HG02943 (cell line): ENCODE measurements at regions not wholly inside any gene's neighbourhood (a gene's known extent, or its start where the extent isn't known, plus 50 kb on each side); places are given as distances from the start of the nearest gene placed in this dataset.

ENCODE experiments used
- ATAC-seq: cut with Tn5 transposase; IDR thresholded peaks from one replicate; pipeline ENCODE4 v1.9.1; 2021; ENCODE audit warnings: mild to moderate bottlenecking, low read depth, moderate library complexity; ENCODE audit not compliant: unreplicated experiment

GRCh38 chr2:163205589-163206254, 367.2 kb upstream of the KCNH7 start:
- no peak for ATAC-seq

DNA sequence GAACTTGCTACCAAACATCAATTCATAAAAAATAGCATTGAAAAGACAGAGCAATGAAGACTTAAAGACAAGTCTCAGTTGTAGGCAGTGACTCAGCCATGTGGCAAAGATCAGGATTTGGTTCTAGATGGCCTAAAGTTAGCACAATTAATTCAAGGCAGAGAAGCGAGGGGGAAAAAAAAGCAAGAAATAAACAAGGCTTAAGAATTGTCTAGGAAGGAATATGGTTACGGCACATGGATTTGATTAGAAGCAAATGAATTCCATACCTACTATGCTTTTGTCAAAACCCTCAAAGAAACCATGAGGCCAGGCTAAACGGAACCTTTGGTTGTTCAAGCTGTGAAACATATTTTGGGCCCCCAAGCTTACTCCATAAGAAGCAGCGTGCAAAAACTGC, 362.2 kb upstream of the KCNH7 start:
- ATAC-seq, result no peak

DNA sequence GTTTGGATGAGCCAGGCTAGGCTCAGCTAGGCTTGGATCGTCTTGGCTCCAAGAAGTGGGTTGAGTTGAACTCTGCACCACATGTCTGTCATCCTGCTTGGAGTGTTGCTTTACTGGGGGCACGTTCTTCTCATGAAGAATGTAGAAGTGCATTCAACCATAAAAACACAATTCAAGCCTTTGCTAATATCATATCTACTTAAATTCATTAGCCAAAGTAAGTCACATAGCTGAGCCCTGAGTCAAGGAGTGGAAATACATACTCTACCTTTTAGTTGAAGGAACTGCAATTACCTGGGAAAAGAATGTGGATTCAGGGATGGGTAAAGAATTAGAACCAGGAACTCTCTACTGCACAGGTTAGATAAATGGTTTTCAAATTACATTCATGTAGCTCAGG, 360.4 kb upstream of the KCNH7 start:
- ATAC-seq, result no peak

GRCh38 chr2:163198007-163198406, 359.4 kb upstream of the KCNH7 start:
- ATAC-seq, result no peak

DNA sequence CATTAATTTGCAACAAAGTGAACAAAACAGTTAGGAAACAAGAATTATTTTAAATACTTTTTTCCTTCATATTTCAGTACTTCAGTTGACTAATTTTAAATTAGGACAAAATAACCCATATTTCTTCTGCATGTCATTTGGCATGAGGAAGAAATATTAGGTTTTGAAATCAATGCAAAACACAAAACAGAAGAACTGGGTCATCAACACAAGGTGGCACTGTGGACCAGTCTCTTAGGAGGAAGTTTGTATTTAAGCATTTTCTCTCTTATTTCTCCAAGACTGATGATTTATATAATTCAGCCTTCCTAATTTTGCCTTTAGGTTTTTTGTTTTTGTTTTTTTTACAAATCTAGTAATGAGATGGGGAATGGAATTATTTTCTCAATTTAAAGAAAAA, 352.8 kb upstream of the KCNH7 start:
- no peak for ATAC-seq

GRCh38 chr2:163187995-163188655, 349.6 kb upstream of the KCNH7 start:
- ATAC-seq, result no peak

GRCh38 chr2:163187119-163187518, 348.6 kb upstream of the KCNH7 start:
- ATAC-seq, result no peak

DNA sequence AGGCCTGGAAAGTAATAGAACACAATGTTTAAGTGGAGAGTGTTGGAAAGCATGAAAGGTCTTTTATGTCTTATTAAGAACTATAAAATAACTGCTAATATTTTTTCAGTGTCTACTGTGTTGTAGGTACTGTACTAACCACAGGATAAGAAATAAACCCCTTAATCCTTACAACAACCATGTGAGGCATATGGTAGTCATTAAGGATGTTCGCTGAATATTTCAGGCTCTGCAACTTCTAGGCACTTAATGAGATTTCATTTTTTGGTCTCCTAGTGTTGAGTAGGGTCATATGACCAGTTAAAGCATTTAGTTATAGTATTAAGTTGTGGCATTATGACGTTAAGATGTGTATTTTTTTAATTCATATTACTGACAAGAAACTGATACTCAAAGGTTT, 346.6 kb upstream of the KCNH7 start:
- ATAC-seq, result no peak

GRCh38 chr2:163182764-163183354, 344.3 kb upstream of the KCNH7 start:
- ATAC-seq, result no peak

GRCh38 chr2:163177592-163177991, 339.0 kb upstream of the KCNH7 start:
- ATAC-seq, result no peak

- no peak for ATAC-seq
Measured at GRCh38 chr2:163175294-163175693, 336.7 kb upstream of the KCNH7 start.

GRCh38 chr2:163173591-163173990, 335.0 kb upstream of the KCNH7 start:
- no peak for ATAC-seq

GRCh38 chr2:163171786-163172530, 333.4 kb upstream of the KCNH7 start:
- ATAC-seq, result no peak

GRCh38 chr2:163157891-163158496, 319.4 kb upstream of the KCNH7 start:
- no peak for ATAC-seq

- ATAC-seq, result no peak
Measured at GRCh38 chr2:163157411-163157810, 318.8 kb upstream of the KCNH7 start.

DNA sequence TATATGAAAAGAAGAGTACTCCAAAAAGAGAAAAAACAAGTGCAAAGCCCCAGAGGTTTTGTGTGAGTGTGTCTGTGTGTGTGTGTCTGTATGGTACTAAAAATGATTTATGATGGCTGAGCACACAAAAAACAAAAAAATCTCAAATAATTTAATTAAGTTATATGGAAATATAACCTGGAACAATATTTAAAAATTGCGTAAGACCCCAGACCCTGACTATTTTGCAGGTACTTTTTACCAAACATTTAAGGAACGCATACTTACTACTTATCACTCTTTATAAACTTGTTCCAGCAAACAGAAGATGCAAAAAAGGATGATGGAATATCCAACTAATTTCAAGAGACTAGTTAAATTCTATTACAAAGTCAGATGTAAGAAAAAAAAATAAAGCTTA, 317.4 kb upstream of the KCNH7 start:
- ATAC-seq, result no peak

DNA sequence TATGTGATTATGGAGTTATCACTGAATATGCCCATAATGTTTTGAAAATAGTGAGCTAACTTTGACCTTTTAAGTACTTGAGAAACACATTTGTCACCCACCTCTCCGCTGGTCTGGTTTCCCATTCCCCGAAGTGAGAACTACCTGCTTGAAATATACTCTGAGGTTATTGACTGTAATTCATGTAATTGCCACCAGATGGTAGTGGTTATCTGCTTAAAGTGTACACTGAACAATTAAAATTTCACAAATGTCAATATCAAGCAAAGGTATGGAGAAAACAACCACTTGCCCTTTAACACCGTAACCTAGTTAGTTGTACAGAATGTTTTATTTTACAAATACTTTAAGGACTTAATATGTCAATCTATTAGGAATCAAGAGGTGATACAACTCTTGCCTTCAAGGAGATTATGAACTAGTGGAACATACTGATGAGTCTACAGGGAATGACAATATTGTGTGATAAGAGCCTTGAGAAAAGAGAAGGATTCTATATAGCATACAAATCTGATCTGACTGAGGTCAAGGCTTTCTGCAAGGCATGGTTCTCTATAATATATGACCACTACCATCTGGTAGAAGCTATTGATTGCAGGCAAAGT, 316.8 kb upstream of the KCNH7 start:
- peak; percentile 83 for ATAC-seq

DNA sequence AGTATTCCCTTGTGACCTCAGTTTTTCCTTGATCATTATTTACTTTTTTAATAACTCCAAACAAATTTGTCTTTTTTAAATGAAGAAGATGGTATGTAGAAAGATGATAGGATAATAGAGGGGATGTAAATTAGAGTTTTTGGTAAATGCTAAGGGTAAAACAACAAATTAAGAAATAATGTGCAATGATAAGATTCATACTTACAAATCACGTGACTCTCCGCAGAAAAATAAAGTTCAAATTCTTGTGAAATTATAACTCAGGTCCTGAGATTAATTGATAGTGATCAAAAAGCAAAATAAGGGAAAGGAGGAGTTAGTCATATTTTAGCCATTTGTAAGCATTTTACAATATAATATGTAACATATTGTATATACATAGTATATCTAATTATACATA, 304.1 kb upstream of the KCNH7 start:
- no peak for ATAC-seq

DNA sequence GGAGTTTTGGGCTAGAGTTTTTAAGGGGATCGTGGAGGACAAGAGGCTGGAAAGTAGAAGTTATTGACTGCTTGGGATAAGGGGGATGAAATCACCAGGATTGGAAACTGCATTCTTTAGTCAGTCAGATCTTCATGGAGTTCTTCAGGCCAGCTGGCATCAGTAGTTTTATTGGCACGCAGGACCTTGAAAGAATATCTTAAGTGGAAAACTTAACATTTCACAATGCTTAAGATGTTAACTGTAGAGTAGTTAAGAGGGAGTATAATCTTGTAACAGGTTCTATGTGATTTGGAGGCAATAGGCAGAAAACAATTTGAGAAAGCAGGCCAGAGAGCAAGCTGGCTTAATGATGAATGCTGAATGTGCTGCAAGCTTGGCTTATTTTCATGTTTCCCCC, 300.4 kb upstream of the KCNH7 start:
- ATAC-seq, result no peak

DNA sequence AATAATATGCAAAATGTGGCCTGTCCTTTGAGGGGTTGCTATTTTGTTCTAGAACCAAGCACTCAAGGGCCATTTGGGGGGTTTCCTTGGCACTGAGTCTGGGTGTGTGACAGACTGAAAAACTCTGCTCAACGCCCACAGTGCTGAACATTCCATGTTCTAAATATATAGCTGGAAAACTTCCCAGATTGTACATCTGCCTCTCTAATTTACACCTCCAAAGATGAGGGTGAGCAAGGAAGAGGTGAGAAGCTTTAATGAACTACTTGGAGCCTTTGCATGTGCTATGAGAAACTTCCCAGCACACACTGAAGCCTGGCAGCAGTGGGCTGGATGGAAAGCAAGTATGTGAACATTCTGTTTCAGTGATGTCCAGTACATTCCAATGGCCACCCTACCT, 296.7 kb upstream of the KCNH7 start:
- no peak for ATAC-seq

GRCh38 chr2:163133602-163134001, 295.0 kb upstream of the KCNH7 start:
- ATAC-seq, result no peak
